ENCODE measurements at regions not wholly inside any gene's neighbourhood (a gene's known extent, or its start where the extent isn't known, plus 50 kb on each side); places are given as distances from the start of the nearest gene placed in this dataset.

DNA sequence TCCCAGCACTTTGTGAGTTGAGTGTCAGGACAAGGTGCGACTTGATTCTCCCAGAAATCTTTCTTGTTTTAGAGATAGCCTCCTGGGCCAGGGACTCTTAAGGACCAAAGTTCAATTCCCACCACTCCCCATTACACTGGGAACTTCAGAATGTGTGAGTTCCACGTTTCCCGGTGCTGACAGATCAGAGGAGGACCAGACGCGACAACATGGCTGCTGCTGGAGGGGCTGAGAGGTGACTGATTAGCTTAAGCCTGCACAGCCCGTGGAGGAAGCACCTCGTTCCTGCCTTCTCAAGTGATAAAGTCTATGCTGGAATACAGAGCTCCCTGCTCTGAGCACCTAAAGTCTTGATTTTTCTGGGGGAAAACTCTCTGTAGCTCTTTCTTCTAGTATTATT is 175.2 kb upstream of the FERMT1 start:
- H3K4me1 ChIP-seq (ENCODE audit: control insufficient read depth, insufficient read depth, low read length): no peaks in the 10 kb centered on the region
- H3K9me3 ChIP-seq (ENCODE audit: control insufficient read depth, insufficient read depth, low read depth, low read length): no peaks in the 10 kb centered on the region
- ChIA-PET POLR2A (no interaction called here), CTCF (no interaction called here)
- H3K4me3 ChIP-seq (ENCODE audit: low read depth, low read length): no peak overlapping the region
- H3K27ac ChIP-seq (ENCODE audit: extremely low read depth, low read depth, low read length): no peak overlapping the region
- no peak for TF ChIP-seq ZNF10 (tag by site-specific recombination; IDR thresholded peaks at IDR 0.05)
- no peak for TF ChIP-seq ZNF391 (tag by site-specific recombination; IDR thresholded peaks at IDR 0.05; ENCODE audit: borderline replicate concordance, low read depth)
- no peak for TF ChIP-seq HOXC10 (CRISPR knock-in tag; IDR thresholded peaks at IDR 0.05)
- no peak for TF ChIP-seq ZNF768 (tag by site-specific recombination; IDR thresholded peaks at IDR 0.05)
- TF ChIP-seq ZNF394 (tag by site-specific recombination; IDR thresholded peaks at IDR 0.05; ENCODE audit: borderline replicate concordance): no peak
- TF ChIP-seq, protein P1, sequence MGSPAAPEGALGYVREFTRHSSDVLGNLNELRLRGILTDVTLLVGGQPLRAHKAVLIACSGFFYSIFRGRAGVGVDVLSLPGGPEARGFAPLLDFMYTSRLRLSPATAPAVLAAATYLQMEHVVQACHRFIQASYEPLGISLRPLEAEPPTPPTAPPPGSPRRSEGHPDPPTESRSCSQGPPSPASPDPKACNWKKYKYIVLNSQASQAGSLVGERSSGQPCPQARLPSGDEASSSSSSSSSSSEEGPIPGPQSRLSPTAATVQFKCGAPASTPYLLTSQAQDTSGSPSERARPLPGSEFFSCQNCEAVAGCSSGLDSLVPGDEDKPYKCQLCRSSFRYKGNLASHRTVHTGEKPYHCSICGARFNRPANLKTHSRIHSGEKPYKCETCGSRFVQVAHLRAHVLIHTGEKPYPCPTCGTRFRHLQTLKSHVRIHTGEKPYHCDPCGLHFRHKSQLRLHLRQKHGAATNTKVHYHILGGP (tag by site-specific recombination; IDR thresholded peaks at IDR 0.05): no peak
- TF ChIP-seq ZNF660 (tag by site-specific recombination; IDR thresholded peaks at IDR 0.05): no peak
- no peak for TF ChIP-seq ZNF354C (tag by site-specific recombination; IDR thresholded peaks at IDR 0.05; ENCODE audit: borderline replicate concordance, low read depth)
- no peak for TF ChIP-seq ZNF621 (tag by site-specific recombination; IDR thresholded peaks at IDR 0.05)
- no peak for TF ChIP-seq ZNF670 (tag by site-specific recombination; IDR thresholded peaks at IDR 0.05; ENCODE audit: low read depth)
- no peak for TF ChIP-seq GLIS1 (tag by site-specific recombination; IDR thresholded peaks at IDR 0.05)
- TF ChIP-seq, protein P2, sequence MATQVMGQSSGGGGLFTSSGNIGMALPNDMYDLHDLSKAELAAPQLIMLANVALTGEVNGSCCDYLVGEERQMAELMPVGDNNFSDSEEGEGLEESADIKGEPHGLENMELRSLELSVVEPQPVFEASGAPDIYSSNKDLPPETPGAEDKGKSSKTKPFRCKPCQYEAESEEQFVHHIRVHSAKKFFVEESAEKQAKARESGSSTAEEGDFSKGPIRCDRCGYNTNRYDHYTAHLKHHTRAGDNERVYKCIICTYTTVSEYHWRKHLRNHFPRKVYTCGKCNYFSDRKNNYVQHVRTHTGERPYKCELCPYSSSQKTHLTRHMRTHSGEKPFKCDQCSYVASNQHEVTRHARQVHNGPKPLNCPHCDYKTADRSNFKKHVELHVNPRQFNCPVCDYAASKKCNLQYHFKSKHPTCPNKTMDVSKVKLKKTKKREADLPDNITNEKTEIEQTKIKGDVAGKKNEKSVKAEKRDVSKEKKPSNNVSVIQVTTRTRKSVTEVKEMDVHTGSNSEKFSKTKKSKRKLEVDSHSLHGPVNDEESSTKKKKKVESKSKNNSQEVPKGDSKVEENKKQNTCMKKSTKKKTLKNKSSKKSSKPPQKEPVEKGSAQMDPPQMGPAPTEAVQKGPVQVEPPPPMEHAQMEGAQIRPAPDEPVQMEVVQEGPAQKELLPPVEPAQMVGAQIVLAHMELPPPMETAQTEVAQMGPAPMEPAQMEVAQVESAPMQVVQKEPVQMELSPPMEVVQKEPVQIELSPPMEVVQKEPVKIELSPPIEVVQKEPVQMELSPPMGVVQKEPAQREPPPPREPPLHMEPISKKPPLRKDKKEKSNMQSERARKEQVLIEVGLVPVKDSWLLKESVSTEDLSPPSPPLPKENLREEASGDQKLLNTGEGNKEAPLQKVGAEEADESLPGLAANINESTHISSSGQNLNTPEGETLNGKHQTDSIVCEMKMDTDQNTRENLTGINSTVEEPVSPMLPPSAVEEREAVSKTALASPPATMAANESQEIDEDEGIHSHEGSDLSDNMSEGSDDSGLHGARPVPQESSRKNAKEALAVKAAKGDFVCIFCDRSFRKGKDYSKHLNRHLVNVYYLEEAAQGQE (tag by site-specific recombination; IDR thresholded peaks at IDR 0.05): no peak
- no peak for TF ChIP-seq ZNF274 (IDR thresholded peaks at IDR 0.05; ENCODE audit: low read length)
- TF ChIP-seq ZNF274 (tag by site-specific recombination; IDR thresholded peaks at IDR 0.05; ENCODE audit: borderline replicate concordance): no peak
- TF ChIP-seq HOXD13 (CRISPR knock-in tag; IDR thresholded peaks at IDR 0.05; ENCODE audit: borderline replicate concordance): no peak
- TF ChIP-seq, protein P3, sequence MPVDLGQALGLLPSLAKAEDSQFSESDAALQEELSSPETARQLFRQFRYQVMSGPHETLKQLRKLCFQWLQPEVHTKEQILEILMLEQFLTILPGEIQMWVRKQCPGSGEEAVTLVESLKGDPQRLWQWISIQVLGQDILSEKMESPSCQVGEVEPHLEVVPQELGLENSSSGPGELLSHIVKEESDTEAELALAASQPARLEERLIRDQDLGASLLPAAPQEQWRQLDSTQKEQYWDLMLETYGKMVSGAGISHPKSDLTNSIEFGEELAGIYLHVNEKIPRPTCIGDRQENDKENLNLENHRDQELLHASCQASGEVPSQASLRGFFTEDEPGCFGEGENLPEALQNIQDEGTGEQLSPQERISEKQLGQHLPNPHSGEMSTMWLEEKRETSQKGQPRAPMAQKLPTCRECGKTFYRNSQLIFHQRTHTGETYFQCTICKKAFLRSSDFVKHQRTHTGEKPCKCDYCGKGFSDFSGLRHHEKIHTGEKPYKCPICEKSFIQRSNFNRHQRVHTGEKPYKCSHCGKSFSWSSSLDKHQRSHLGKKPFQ (tag by site-specific recombination; IDR thresholded peaks at IDR 0.05): no peak
- no peak for TF ChIP-seq YY1 (tag by site-specific recombination; IDR thresholded peaks at IDR 0.05)
- no peak for TF ChIP-seq KLF16 (tag by site-specific recombination; IDR thresholded peaks at IDR 0.05)
- TF ChIP-seq ZNF600 (tag by site-specific recombination; IDR thresholded peaks at IDR 0.05): no peak
- no peak for TF ChIP-seq ZNF37A (tag by site-specific recombination; IDR thresholded peaks at IDR 0.05)
- no peaks in the 10 kb centered on the region for H3K36me3 ChIP-seq (ENCODE audit: control insufficient read depth in 2 of 2, insufficient read depth in 1 of 2, low read length in 2 of 2)

DNA sequence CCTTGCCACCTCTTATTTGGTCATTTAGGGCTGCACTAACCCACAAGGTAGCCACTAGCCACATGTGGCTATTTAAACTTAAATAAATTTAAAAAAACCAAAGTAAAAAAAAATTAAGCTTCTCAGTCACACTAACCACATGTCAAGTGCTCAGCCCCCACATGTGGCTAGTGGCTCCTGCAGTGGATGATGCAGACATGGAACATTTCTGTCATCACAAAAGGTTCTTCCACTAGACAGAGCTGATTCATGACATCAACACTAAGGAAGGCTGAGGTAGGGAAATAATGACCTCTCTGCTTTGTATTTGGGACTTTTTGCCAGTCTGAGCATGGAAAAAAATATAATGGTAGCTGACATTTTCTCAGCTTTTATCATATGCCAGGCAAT is 173.0 kb upstream of the FERMT1 start:
- H3K4me3 ChIP-seq (ENCODE audit: low read depth, low read length): no peak overlapping the region
- no peaks in the 10 kb centered on the region for H3K36me3 ChIP-seq (ENCODE audit: control insufficient read depth in 2 of 2, insufficient read depth in 1 of 2, low read length in 2 of 2)
- no peaks in the 10 kb centered on the region for H3K4me1 ChIP-seq (ENCODE audit: control insufficient read depth, insufficient read depth, low read length)
- H3K9me3 ChIP-seq (ENCODE audit: control insufficient read depth, insufficient read depth, low read depth, low read length): no peaks in the 10 kb centered on the region
- no peak overlapping the region for H3K27ac ChIP-seq (ENCODE audit: extremely low read depth, low read depth, low read length)
- ChIA-PET POLR2A (no interaction called here), CTCF (no interaction called here)
- TF ChIP-seq ZNF624 (tag by site-specific recombination; IDR thresholded peaks at IDR 0.05): no peak
- no peak for TF ChIP-seq YY2 (tag by site-specific recombination; IDR thresholded peaks at IDR 0.05)
- no peak for TF ChIP-seq ZNF664 (tag by site-specific recombination; IDR thresholded peaks at IDR 0.05)
- TF ChIP-seq ZNF571 (tag by site-specific recombination; IDR thresholded peaks at IDR 0.05): no peak
- no peak for TF ChIP-seq WT1 (tag by site-specific recombination; IDR thresholded peaks at IDR 0.05)
- no peak for TF ChIP-seq ZNF174 (tag by site-specific recombination; IDR thresholded peaks at IDR 0.05)
- no peak for TF ChIP-seq ZNF558 (tag by site-specific recombination; IDR thresholded peaks at IDR 0.05)
- TF ChIP-seq ZNF776 (tag by site-specific recombination; IDR thresholded peaks at IDR 0.05; ENCODE audit: borderline replicate concordance): no peak
- no peak for TF ChIP-seq ZSCAN16 (tag by site-specific recombination; IDR thresholded peaks at IDR 0.05)
- TF ChIP-seq, protein P4, sequence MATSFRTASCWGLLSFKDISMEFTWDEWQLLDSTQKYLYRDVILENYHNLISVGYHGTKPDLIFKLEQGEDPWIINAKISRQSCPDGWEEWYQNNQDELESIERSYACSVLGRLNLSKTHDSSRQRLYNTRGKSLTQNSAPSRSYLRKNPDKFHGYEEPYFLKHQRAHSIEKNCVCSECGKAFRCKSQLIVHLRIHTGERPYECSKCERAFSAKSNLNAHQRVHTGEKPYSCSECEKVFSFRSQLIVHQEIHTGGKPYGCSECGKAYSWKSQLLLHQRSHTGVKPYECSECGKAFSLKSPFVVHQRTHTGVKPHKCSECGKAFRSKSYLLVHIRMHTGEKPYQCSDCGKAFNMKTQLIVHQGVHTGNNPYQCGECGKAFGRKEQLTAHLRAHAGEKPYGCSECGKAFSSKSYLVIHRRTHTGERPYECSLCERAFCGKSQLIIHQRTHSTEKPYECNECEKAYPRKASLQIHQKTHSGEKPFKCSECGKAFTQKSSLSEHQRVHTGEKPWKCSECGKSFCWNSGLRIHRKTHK (tag by site-specific recombination; IDR thresholded peaks at IDR 0.05): no peak
- TF ChIP-seq ZNF157 (tag by site-specific recombination; IDR thresholded peaks at IDR 0.05): no peak
- no peak for TF ChIP-seq ZBTB17 (tag by site-specific recombination; IDR thresholded peaks at IDR 0.05)
- TF ChIP-seq HOXC10 (CRISPR knock-in tag; IDR thresholded peaks at IDR 0.05): no peak
